HCT116 (cell line): ENCODE measurements at regions not wholly inside any gene's neighbourhood (a gene's known extent, or its start where the extent isn't known, plus 50 kb on each side); places are given as distances from the start of the nearest gene placed in this dataset.

Experiments used
- EZH2 ChIP-seq: fragments of 200-600 bp; sonication (generic); IDR thresholded peaks from 2 replicates; pipeline ENCODE4 v1.6.1; 2017; ENCODE audit warnings: antibody characterized with exemption, mixed run types
- JUND ChIP-seq: IDR thresholded peaks from 2 replicates; pipeline ENCODE4 v1.6.1; 2012
- MAX ChIP-seq: IDR thresholded peaks from 2 replicates; pipeline ENCODE4 v1.6.1; 2012
- POLR2A ChIP-seq: IDR thresholded peaks from 2 replicates; pipeline ENCODE4 v1.7.0; 2011; ENCODE audit warnings: borderline replicate concordance; ENCODE audit not compliant: insufficient read depth, insufficient read length; ENCODE audit errors: extremely low read depth
- ZNF274 ChIP-seq: fragments of 200-500 bp; sonication (Bioruptor generic); IDR thresholded peaks from 2 replicates; pipeline ENCODE4 v1.6.1; 2014; ENCODE audit warnings: mild to moderate bottlenecking, low read depth, low read length, inconsistent platforms
- TF ChIP-seq, protein P1 (sequence below): IDR thresholded peaks from 2 replicates; pipeline ENCODE4 v1.6.1; 2012; ENCODE audit warnings: low read depth
- TF ChIP-seq, protein P2 (sequence below), 3 experiments: fragments of 200-600 bp in 1 of 3; sonication (generic) in 1 of 3; IDR thresholded peaks in 2 of 3; conservative IDR thresholded peaks in 1 of 3; 2 replicates each; pipeline ENCODE4 v1.5.1; 2012 to 2017; ENCODE audit warnings: low read depth in 2 of 3, low read length in 2 of 3, antibody characterized with exemption in 1 of 3, borderline replicate concordance in 1 of 3, control low read depth in 1 of 3, mild to moderate bottlenecking in 1 of 3, mixed read lengths in 1 of 3, mixed run types in 1 of 3, moderate library complexity in 1 of 3; ENCODE audit not compliant: insufficient read depth in 1 of 3

GRCh38 chr5:128903550-128903949 lies 61.7 kb upstream of the SLC27A6 start:
- TF ChIP-seq, protein P1, sequence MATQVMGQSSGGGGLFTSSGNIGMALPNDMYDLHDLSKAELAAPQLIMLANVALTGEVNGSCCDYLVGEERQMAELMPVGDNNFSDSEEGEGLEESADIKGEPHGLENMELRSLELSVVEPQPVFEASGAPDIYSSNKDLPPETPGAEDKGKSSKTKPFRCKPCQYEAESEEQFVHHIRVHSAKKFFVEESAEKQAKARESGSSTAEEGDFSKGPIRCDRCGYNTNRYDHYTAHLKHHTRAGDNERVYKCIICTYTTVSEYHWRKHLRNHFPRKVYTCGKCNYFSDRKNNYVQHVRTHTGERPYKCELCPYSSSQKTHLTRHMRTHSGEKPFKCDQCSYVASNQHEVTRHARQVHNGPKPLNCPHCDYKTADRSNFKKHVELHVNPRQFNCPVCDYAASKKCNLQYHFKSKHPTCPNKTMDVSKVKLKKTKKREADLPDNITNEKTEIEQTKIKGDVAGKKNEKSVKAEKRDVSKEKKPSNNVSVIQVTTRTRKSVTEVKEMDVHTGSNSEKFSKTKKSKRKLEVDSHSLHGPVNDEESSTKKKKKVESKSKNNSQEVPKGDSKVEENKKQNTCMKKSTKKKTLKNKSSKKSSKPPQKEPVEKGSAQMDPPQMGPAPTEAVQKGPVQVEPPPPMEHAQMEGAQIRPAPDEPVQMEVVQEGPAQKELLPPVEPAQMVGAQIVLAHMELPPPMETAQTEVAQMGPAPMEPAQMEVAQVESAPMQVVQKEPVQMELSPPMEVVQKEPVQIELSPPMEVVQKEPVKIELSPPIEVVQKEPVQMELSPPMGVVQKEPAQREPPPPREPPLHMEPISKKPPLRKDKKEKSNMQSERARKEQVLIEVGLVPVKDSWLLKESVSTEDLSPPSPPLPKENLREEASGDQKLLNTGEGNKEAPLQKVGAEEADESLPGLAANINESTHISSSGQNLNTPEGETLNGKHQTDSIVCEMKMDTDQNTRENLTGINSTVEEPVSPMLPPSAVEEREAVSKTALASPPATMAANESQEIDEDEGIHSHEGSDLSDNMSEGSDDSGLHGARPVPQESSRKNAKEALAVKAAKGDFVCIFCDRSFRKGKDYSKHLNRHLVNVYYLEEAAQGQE, result no peak
- TF ChIP-seq POLR2A, result no peak
- TF ChIP-seq, protein P2, sequence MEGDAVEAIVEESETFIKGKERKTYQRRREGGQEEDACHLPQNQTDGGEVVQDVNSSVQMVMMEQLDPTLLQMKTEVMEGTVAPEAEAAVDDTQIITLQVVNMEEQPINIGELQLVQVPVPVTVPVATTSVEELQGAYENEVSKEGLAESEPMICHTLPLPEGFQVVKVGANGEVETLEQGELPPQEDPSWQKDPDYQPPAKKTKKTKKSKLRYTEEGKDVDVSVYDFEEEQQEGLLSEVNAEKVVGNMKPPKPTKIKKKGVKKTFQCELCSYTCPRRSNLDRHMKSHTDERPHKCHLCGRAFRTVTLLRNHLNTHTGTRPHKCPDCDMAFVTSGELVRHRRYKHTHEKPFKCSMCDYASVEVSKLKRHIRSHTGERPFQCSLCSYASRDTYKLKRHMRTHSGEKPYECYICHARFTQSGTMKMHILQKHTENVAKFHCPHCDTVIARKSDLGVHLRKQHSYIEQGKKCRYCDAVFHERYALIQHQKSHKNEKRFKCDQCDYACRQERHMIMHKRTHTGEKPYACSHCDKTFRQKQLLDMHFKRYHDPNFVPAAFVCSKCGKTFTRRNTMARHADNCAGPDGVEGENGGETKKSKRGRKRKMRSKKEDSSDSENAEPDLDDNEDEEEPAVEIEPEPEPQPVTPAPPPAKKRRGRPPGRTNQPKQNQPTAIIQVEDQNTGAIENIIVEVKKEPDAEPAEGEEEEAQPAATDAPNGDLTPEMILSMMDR (IDR thresholded peaks at IDR 0.05 in 2 of 3, conservative IDR thresholded peaks at IDR 0.05 in 1 of 3; ENCODE audit: borderline replicate concordance in 1 of 3, insufficient read depth in 1 of 3, low read depth in 2 of 3, low read length in 2 of 3), result no peak
- TF ChIP-seq EZH2, result no peak
- TF ChIP-seq JUND, result no peak
- TF ChIP-seq ZNF274, result no peak
- no peak for TF ChIP-seq MAX
